ENCODE measurements at regions not wholly inside any gene's neighbourhood (a gene's known extent, or its start where the extent isn't known, plus 50 kb on each side); places are given as distances from the start of the nearest gene placed in this dataset.

DNA sequence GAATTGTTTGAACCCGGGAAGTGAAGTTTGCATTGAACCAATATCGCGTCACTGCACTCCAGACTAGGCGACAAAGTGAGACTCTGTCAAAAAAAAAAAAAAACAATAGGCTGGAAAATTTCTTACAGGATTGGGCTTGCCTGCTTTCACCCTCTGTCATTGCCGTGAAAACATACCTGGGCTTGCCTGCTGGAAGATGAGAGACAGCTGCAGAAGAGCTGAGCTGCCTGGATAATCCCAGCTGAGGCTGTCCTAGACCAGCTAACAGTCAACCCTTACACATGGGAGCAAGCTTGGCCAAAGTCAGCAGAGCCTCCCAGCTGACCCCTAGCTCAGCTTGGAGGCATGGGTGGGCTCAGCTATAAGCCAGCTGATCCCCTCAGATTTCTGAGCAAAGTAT lies 306.2 kb downstream of the CCSER2 start:
- ATAC-seq (no peak), FAIRE-seq (no peak), DNase-seq (ENCODE audit: extremely low read depth in 1 of 4, low spot score in 3 of 4) (no peak)
- Histone ChIP-seq H3K79me2 (ENCODE audit: control insufficient read depth, insufficient read depth, low read length) (no peaks in the 10 kb centered on the region), H3K9me1 (ENCODE audit: control insufficient read depth, insufficient read depth, low read length) (no peaks in the 10 kb centered on the region), H3K27me3 (ENCODE audit: control insufficient read depth in 2 of 2, insufficient read depth in 2 of 2, low read length in 2 of 2) (no peaks in the 10 kb centered on the region; a peak in 1 of 5 replicates), H2AFZ (ENCODE audit: low read depth, low read length) (no peak overlapping the region), H3K9ac (ENCODE audit: insufficient read depth in 1 of 2, low read depth in 2 of 2, low read length in 2 of 2) (no peak overlapping the region), H4K20me1 (replicated peaks; ENCODE audit: control insufficient read depth, insufficient read depth, low read length) (no peaks in the 10 kb centered on the region), H3K9me3 (replicated peaks; ENCODE audit: control insufficient read depth, insufficient read depth, low read depth, low read length) (no peaks in the 10 kb centered on the region), H3K36me3 (ENCODE audit: control insufficient read depth, insufficient read depth, low read length) (no peaks in the 10 kb centered on the region), H3K27ac (ENCODE audit: extremely low read depth, low read depth, low read length) (no peak overlapping the region), H3K4me3 (no peak overlapping the region), H3K4me1 (replicated peaks in 1 of 2; ENCODE audit: control insufficient read depth in 2 of 2, insufficient read depth in 2 of 2, low read length in 2 of 2) (no peaks in the 10 kb centered on the region), H3K4me2 (ENCODE audit: insufficient read depth, low read length) (no peak overlapping the region)
- ChIA-PET CTCF (ENCODE audit: low intra/inter-chr PET ratio) (no interaction called here), POLR2A (no interaction called here)
- 4% methylated on average over 5 of the region's 5 CpGs for WGBS (ENCODE audit: insufficient coverage, low coverage, missing lambda C conversion rate)
- TF ChIP-seq ZNF431 (CRISPR knock-in tag; IDR thresholded peaks at IDR 0.05) (no peak), SIRT6 (IDR thresholded peaks at IDR 0.05; ENCODE audit: low read depth, low read length) (no peak), BMI1 (IDR thresholded peaks at IDR 0.05; ENCODE audit: low read length) (no peak), SMARCA5 (IDR thresholded peaks at IDR 0.05) (no peak), ARID1B (IDR thresholded peaks at IDR 0.05) (no peak), ZNF184 (CRISPR knock-in tag; IDR thresholded peaks at IDR 0.05) (no peak), ZNF282 (CRISPR knock-in tag; IDR thresholded peaks at IDR 0.05) (no peak), HDAC3 (IDR thresholded peaks at IDR 0.05; ENCODE audit: borderline replicate concordance, partially characterized antibody) (no peak), FOXP1 (CRISPR knock-in tag; IDR thresholded peaks at IDR 0.05) (no peak), ZNF445 (CRISPR knock-in tag; IDR thresholded peaks at IDR 0.05; ENCODE audit: low read depth) (no peak), CEBPB (tag; IDR thresholded peaks at IDR 0.05) (no peak)
- TF ChIP-seq, protein P1, sequence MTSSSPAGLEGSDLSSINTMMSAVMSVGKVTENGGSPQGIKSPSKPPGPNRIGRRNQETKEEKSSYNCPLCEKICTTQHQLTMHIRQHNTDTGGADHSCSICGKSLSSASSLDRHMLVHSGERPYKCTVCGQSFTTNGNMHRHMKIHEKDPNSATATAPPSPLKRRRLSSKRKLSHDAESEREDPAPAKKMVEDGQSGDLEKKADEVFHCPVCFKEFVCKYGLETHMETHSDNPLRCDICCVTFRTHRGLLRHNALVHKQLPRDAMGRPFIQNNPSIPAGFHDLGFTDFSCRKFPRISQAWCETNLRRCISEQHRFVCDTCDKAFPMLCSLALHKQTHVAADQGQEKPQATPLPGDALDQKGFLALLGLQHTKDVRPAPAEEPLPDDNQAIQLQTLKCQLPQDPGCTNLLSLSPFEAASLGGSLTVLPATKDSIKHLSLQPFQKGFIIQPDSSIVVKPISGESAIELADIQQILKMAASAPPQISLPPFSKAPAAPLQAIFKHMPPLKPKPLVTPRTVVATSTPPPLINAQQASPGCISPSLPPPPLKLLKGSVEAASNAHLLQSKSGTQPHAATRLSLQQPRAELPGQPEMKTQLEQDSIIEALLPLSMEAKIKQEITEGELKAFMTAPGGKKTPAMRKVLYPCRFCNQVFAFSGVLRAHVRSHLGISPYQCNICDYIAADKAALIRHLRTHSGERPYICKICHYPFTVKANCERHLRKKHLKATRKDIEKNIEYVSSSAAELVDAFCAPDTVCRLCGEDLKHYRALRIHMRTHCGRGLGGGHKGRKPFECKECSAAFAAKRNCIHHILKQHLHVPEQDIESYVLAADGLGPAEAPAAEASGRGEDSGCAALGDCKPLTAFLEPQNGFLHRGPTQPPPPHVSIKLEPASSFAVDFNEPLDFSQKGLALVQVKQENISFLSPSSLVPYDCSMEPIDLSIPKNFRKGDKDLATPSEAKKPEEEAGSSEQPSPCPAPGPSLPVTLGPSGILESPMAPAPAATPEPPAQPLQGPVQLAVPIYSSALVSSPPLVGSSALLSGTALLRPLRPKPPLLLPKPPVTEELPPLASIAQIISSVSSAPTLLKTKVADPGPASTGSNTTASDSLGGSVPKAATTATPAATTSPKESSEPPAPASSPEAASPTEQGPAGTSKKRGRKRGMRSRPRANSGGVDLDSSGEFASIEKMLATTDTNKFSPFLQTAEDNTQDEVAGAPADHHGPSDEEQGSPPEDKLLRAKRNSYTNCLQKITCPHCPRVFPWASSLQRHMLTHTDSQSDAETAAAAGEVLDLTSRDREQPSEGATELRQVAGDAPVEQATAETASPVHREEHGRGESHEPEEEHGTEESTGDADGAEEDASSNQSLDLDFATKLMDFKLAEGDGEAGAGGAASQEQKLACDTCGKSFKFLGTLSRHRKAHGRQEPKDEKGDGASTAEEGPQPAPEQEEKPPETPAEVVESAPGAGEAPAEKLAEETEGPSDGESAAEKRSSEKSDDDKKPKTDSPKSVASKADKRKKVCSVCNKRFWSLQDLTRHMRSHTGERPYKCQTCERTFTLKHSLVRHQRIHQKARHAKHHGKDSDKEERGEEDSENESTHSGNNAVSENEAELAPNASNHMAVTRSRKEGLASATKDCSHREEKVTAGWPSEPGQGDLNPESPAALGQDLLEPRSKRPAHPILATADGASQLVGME (CRISPR knock-in tag; IDR thresholded peaks at IDR 0.05), result no peak
- BruUV-seq (replicated peaks), result no TSS peak
- in situ Hi-C loops (cut with MboI), result no loop called here
- intact Hi-C loops (cut with micrococcal nuclease), result no loop called here

Data from K562 (cell line).